BLaER1 (cell line): ENCODE measurements at regions not wholly inside any gene's neighbourhood (a gene's known extent, or its start where the extent isn't known, plus 50 kb on each side); places are given as distances from the start of the nearest gene placed in this dataset.

Experiments used
- H3K27ac ChIP-seq: shearing (Covaris generic); formaldehyde crosslinking; 2 replicates; pipeline ENCODE4 v1.8.1; 2022
- H3K27me3 ChIP-seq: shearing (Covaris generic); formaldehyde crosslinking; 2 replicates; pipeline ENCODE4 v1.8.1; 2022
- H3K36me3 ChIP-seq: shearing (Covaris generic); formaldehyde crosslinking; 2 replicates; pipeline ENCODE4 v1.8.1; 2022
- H3K4me1 ChIP-seq: shearing (Covaris generic); formaldehyde crosslinking; 2 replicates; pipeline ENCODE4 v1.8.1; 2022
- H3K4me2 ChIP-seq: shearing (Covaris generic); formaldehyde crosslinking; 2 replicates; pipeline ENCODE4 v1.8.1; 2022
- H3K4me3 ChIP-seq: shearing (Covaris generic); formaldehyde crosslinking; 2 replicates; pipeline ENCODE4 v1.8.1; 2022
- H3K9ac ChIP-seq: shearing (Covaris generic); formaldehyde crosslinking; 2 replicates; pipeline ENCODE4 v1.8.1; 2022
- H3K9me3 ChIP-seq: shearing (Covaris generic); formaldehyde crosslinking; 2 replicates; pipeline ENCODE4 v1.8.1; 2022
- H4K20me1 ChIP-seq: shearing (Covaris generic); formaldehyde crosslinking; 2 replicates; pipeline ENCODE4 v1.8.1; 2022
- Cebpa-rat ChIP-seq: shearing (Covaris generic); IDR thresholded peaks from 2 replicates; pipeline ENCODE4 v1.8.1; 2022

- no peaks in the 10 kb centered on the region for H3K27me3 ChIP-seq
- H3K9me3 ChIP-seq = 0 out of 2 replicates have a peak, but pooled peaks cover 5% of the 10 kb centered on the region
- no peak overlapping the region for H3K4me2 ChIP-seq
- H4K20me1 ChIP-seq = no peaks in the 10 kb centered on the region
- H3K9ac ChIP-seq = no peak overlapping the region
- no peak overlapping the region for H3K27ac ChIP-seq
- H3K4me3 ChIP-seq = no peak overlapping the region
- no peaks in the 10 kb centered on the region for H3K4me1 ChIP-seq
- H3K36me3 ChIP-seq = no peaks in the 10 kb centered on the region
- TF ChIP-seq Cebpa-rat = no peak
Observed at GRCh38 chr2:173672573-173673340, 292.4 kb downstream of the SP3 start.

DNA sequence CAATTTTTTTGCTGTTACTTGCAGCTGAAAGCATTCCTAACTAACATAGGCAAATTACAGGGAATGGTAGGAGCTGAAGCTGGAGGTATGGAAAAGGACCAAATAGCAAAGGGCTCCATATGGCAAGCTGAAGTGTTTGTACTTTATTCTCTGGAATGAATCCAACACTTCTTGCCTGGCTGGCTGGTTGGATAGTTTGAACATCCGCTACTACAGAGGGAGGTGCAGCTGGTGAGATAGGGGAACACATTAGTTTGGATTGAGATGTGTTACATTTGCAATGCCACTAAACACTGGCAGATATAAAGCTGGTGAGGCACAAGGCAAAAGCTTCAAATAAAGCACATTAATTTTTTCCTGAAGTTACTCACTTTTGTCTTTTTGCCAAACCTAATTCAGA is 291.5 kb downstream of the SP3 start:
- Histone ChIP-seq H3K4me2 (no peak overlapping the region), H3K27me3 (no peaks in the 10 kb centered on the region), H3K36me3 (no peaks in the 10 kb centered on the region), H4K20me1 (no peaks in the 10 kb centered on the region), H3K27ac (no peak overlapping the region), H3K4me3 (no peak overlapping the region), H3K4me1 (no peaks in the 10 kb centered on the region), H3K9ac (no peak overlapping the region), H3K9me3 (0 out of 2 replicates have a peak, but pooled peaks cover 5% of the 10 kb centered on the region)
- no peak for TF ChIP-seq Cebpa-rat

GRCh38 chr2:173676647-173677046 is 288.5 kb downstream of the SP3 start:
- H3K4me1 ChIP-seq = no peaks in the 10 kb centered on the region
- no peak overlapping the region for H3K4me2 ChIP-seq
- no peaks in the 10 kb centered on the region for H3K36me3 ChIP-seq
- H3K27ac ChIP-seq = no peak overlapping the region
- H3K9ac ChIP-seq = no peak overlapping the region
- H4K20me1 ChIP-seq = no peaks in the 10 kb centered on the region
- 0 out of 2 replicates have a peak, but pooled peaks cover 5% of the 10 kb centered on the region for H3K9me3 ChIP-seq
- no peaks in the 10 kb centered on the region for H3K27me3 ChIP-seq
- no peak for TF ChIP-seq Cebpa-rat
- no peak overlapping the region for H3K4me3 ChIP-seq

GRCh38 chr2:173678186-173678585 is 287.0 kb downstream of the SP3 start:
- Histone ChIP-seq H3K36me3 (no peaks in the 10 kb centered on the region), H4K20me1 (no peaks in the 10 kb centered on the region), H3K27me3 (no peaks in the 10 kb centered on the region), H3K9me3 (0 out of 2 replicates have a peak, but pooled peaks cover 5% of the 10 kb centered on the region), H3K4me1 (no peaks in the 10 kb centered on the region), H3K9ac (no peak overlapping the region), H3K27ac (no peak overlapping the region), H3K4me2 (no peak overlapping the region), H3K4me3 (no peak overlapping the region)
- TF ChIP-seq Cebpa-rat = no peak

DNA sequence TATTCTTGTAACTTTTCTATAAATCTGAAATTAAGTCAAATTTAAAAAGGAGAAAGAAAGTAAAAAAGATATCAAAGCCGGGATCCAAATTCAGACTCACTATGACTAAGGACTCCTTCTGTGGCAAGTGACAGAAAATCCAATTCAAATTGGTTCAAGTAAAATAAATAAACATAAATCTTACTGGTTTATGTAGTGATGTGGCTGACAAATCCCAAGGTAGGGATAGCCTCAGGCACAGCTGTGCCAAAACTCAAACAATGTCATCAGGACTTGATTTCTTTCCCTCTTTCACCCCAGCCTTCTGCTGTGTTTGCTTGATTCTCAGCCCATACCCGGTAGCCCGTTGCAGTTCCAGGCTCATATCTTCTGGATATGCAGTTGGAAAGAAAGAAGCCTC is 284.6 kb downstream of the SP3 start:
- H3K27ac ChIP-seq = no peak overlapping the region
- H3K4me2 ChIP-seq = no peak overlapping the region
- H3K36me3 ChIP-seq = no peaks in the 10 kb centered on the region
- no peaks in the 10 kb centered on the region for H4K20me1 ChIP-seq
- H3K9ac ChIP-seq = no peak overlapping the region
- no peaks in the 10 kb centered on the region for H3K4me1 ChIP-seq
- no peak overlapping the region for H3K4me3 ChIP-seq
- TF ChIP-seq Cebpa-rat = no peak
- no peaks in the 10 kb centered on the region for H3K9me3 ChIP-seq
- H3K27me3 ChIP-seq = no peaks in the 10 kb centered on the region

GRCh38 chr2:173681881-173682650 is 283.1 kb downstream of the SP3 start:
- no peak overlapping the region for H3K4me3 ChIP-seq
- no peaks in the 10 kb centered on the region for H3K9me3 ChIP-seq
- no peak overlapping the region for H3K27ac ChIP-seq
- H3K27me3 ChIP-seq = no peaks in the 10 kb centered on the region
- H3K4me2 ChIP-seq = no peak overlapping the region
- no peak for TF ChIP-seq Cebpa-rat
- H3K36me3 ChIP-seq = no peaks in the 10 kb centered on the region
- no peak overlapping the region for H3K9ac ChIP-seq
- no peaks in the 10 kb centered on the region for H4K20me1 ChIP-seq
- no peaks in the 10 kb centered on the region for H3K4me1 ChIP-seq

- Histone ChIP-seq H3K36me3 (no peaks in the 10 kb centered on the region), H4K20me1 (no peaks in the 10 kb centered on the region), H3K4me1 (no peaks in the 10 kb centered on the region), H3K27ac (no peak overlapping the region), H3K9ac (no peak overlapping the region), H3K9me3 (no peaks in the 10 kb centered on the region), H3K4me3 (no peak overlapping the region), H3K4me2 (no peak overlapping the region), H3K27me3 (no peaks in the 10 kb centered on the region)
- TF ChIP-seq Cebpa-rat = no peak
Observed at GRCh38 chr2:173684896-173685459, 280.2 kb downstream of the SP3 start.

DNA sequence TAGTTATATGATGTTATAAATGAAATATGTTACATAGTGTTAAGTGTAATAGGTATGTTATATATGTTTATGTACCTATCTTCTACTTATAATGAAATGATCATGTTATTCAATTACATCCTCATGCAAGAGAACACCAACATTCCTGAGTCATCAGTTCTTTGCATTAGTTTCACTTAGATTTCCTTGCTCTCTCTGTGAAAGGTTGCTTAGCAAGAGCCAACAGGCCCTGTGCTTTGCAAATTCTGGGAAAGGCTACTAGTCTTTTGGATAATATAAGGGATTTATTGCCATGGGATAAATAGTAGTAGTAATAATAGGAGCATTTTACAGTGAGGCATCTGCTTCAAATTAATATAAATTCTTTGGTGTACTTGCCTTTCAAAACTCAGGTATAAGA is 274.8 kb downstream of the SP3 start:
- no peaks in the 10 kb centered on the region for H4K20me1 ChIP-seq
- H3K9ac ChIP-seq = no peak overlapping the region
- no peaks in the 10 kb centered on the region for H3K27me3 ChIP-seq
- no peak overlapping the region for H3K4me3 ChIP-seq
- no peaks in the 10 kb centered on the region for H3K36me3 ChIP-seq
- TF ChIP-seq Cebpa-rat = no peak
- no peaks in the 10 kb centered on the region for H3K4me1 ChIP-seq
- no peak overlapping the region for H3K27ac ChIP-seq
- H3K4me2 ChIP-seq = no peak overlapping the region
- no peaks in the 10 kb centered on the region for H3K9me3 ChIP-seq

DNA sequence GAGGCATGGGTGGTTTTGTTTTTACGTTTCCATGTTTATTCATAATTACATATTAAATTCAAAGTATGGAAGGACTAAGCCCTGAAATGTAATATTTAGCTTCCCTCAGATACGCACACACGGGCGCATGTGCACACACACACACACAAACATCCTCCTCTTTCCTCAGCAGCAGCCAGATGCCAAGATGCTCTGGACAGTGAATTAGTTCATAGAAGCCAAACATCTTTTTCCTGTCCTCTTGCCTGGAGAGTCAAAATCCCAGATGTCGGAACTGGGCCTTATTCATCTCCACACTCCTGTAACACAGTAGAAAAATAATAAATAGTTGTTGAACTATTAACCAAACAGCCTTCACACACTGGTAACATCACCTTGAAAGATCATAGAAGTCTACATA is 273.1 kb downstream of the SP3 start:
- no peak for TF ChIP-seq Cebpa-rat
- H3K4me3 ChIP-seq = no peak overlapping the region

DNA sequence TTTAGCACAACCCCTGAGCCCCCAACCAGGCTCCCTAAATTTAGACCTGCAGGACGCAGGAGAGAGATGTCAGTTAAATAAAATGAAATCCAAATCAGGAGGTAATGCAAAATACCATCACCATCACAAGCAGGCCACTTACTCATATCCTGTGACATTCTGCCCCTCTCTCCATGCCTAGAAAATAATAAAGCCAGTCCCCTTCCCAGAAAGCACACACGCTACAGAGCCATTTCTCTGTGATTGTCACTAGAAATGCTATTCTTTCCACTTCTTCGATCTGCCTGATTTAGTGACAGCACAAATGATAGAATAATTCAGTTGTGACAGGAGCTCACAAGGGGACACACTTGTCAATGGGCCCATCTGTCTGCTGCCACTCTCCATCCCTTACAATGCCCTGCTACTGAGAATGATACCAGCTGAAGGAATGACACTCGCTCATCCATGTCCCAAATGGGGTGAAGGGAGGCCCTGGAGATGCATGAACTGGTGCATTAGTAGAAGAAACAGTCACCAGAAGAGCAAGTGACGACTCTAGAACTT is 272.1 kb downstream of the SP3 start:
- H3K9ac ChIP-seq = no peak overlapping the region
- no peaks in the 10 kb centered on the region for H3K27me3 ChIP-seq
- no peak for TF ChIP-seq Cebpa-rat

More for the DNA sequence above, 273.1 kb downstream of the SP3 start:
- no peak overlapping the region for H3K9ac ChIP-seq
- no peak overlapping the region for H3K27ac ChIP-seq
- no peaks in the 10 kb centered on the region for H3K36me3 ChIP-seq
- no peaks in the 10 kb centered on the region for H3K9me3 ChIP-seq
- H3K27me3 ChIP-seq = no peaks in the 10 kb centered on the region
- no peaks in the 10 kb centered on the region for H4K20me1 ChIP-seq
- no peak overlapping the region for H3K4me2 ChIP-seq
- H3K4me1 ChIP-seq = no peaks in the 10 kb centered on the region

More for the DNA sequence above, 272.1 kb downstream of the SP3 start:
- Histone ChIP-seq H3K27ac (no peak overlapping the region), H4K20me1 (no peaks in the 10 kb centered on the region), H3K4me2 (no peak overlapping the region), H3K9me3 (no peaks in the 10 kb centered on the region), H3K36me3 (no peaks in the 10 kb centered on the region), H3K4me1 (no peaks in the 10 kb centered on the region), H3K4me3 (no peak overlapping the region)
